PFSK-1 (cell line): ENCODE measurements at regions not wholly inside any gene's neighbourhood (a gene's known extent, or its start where the extent isn't known, plus 50 kb on each side); places are given as distances from the start of the nearest gene placed in this dataset.

ENCODE experiments used
- FOXP2 ChIP-seq: optimal IDR thresholded peaks from 2 replicates; pipeline ENCODE3; 2011; ENCODE audit warnings: borderline replicate concordance, control low read depth, inconsistent platforms; ENCODE audit not compliant: insufficient read depth; ENCODE audit errors: extremely low read length, extremely low read depth
- POLR2AphosphoS5 ChIP-seq: IDR thresholded peaks from 2 replicates; pipeline ENCODE4 v1.6.1; 2012; ENCODE audit warnings: low read depth, mild to moderate bottlenecking, control low read depth, low read length, moderate library complexity
- REST ChIP-seq, 2 experiments: IDR thresholded peaks; 2 replicates each; pipeline versions ENCODE4 v1.6.1 to v1.8.0; 2011 to 2012; ENCODE audit warnings: low read depth in 2 of 2, low read length in 2 of 2, control low read depth in 1 of 2, inconsistent platforms in 1 of 2, mild to moderate bottlenecking in 1 of 2, moderate library complexity in 1 of 2; ENCODE audit not compliant: insufficient read depth in 1 of 2
- SIN3A ChIP-seq: IDR thresholded peaks from 2 replicates; pipeline ENCODE4 v1.6.1; 2012; ENCODE audit warnings: mild to moderate bottlenecking, low read length, moderate library complexity, borderline replicate concordance; ENCODE audit not compliant: insufficient read depth
- TAF1 ChIP-seq: IDR thresholded peaks from 2 replicates; pipeline ENCODE4 v1.6.1; 2012; ENCODE audit warnings: low read length, control low read depth, borderline replicate concordance; ENCODE audit not compliant: insufficient read depth

- no peak for TF ChIP-seq POLR2AphosphoS5
- no peak for TF ChIP-seq SIN3A
- no peak for TF ChIP-seq FOXP2
Observed at GRCh38 chr5:5588887-5589826, 166.7 kb downstream of the ICE1 start.

GRCh38 chr5:5588386-5588785 lies 165.9 kb downstream of the ICE1 start:
- no peak for TF ChIP-seq FOXP2
- TF ChIP-seq TAF1: no peak
- TF ChIP-seq POLR2AphosphoS5: no peak
- no peak for TF ChIP-seq SIN3A
- TF ChIP-seq REST (IDR thresholded peaks at IDR 0.05; ENCODE audit: insufficient read depth in 1 of 2, low read depth in 2 of 2, low read length in 2 of 2): no peak

GRCh38 chr5:5587474-5587873 lies 165.0 kb downstream of the ICE1 start:
- no peak for TF ChIP-seq SIN3A
- TF ChIP-seq FOXP2: no peak
- TF ChIP-seq REST (IDR thresholded peaks at IDR 0.05; ENCODE audit: insufficient read depth in 1 of 2, low read depth in 2 of 2, low read length in 2 of 2): no peak
- TF ChIP-seq POLR2AphosphoS5: no peak
- no peak for TF ChIP-seq TAF1

GRCh38 chr5:5586721-5587120 lies 164.2 kb downstream of the ICE1 start:
- TF ChIP-seq FOXP2: no peak
- no peak for TF ChIP-seq REST (IDR thresholded peaks at IDR 0.05; ENCODE audit: insufficient read depth in 1 of 2, low read depth in 2 of 2, low read length in 2 of 2)
- no peak for TF ChIP-seq POLR2AphosphoS5
- no peak for TF ChIP-seq SIN3A
- no peak for TF ChIP-seq TAF1

- TF ChIP-seq TAF1: no peak
- TF ChIP-seq REST (IDR thresholded peaks at IDR 0.05; ENCODE audit: insufficient read depth in 1 of 2, low read depth in 2 of 2, low read length in 2 of 2): no peak
- no peak for TF ChIP-seq SIN3A
- no peak for TF ChIP-seq POLR2AphosphoS5
Observed at GRCh38 chr5:5585751-5586341, 163.4 kb downstream of the ICE1 start.
